Heart left ventricle (tissue), 13 donors: ENCODE measurements at regions not wholly inside any gene's neighbourhood (a gene's known extent, or its start where the extent isn't known, plus 50 kb on each side); places are given as distances from the start of the nearest gene placed in this dataset.
"Not testable (repeated sequence)": the region's sequence is repeated elsewhere in the genome, so short reads cannot be mapped to it uniquely, and the experiment has no call there.

Experiments used
- CTCF ChIP-seq, 12 donors: fragments of 200-600 bp; sonication (generic) in 4 of 12; IDR thresholded peaks; one replicate each; pipeline versions ENCODE4 v1.5.0 to v1.8.0; 2018 to 2022; ENCODE audit warnings: antibody characterized with exemption in 12 of 12, mild to moderate bottlenecking in 5 of 12
- POLR2A ChIP-seq, 2 donors: fragments of 450-650 bp; IDR thresholded peaks; one replicate each; pipeline ENCODE4 v1.6.1; 2017; ENCODE audit warnings: antibody characterized with exemption in 2 of 2, mild to moderate bottlenecking in 2 of 2, moderate library complexity in 2 of 2
- donor health status: ischemic (EF 13 %, LVEDD 7.1; RV severe dilation, severe dysfunction).
- donor health status: DM: no; HTN: yes; CAD: no.
- donor health status: DM: no; HTN: no; CAD: no.
- donor health status: ischemic (EF 25% LVEDD 6.9; RV normal size, moderate dysfunction).
- donor health status: ischemic (EF 25% LVEDD 5.7; RV mildly dilated, moderate dysfunction).
- donor health status: ischemic (EF 35%, LVEDD 5.7; RV mildly dilated, moderate dysfunction).
- donor health status: nonischemic (EF 11% LVEDD 7.7; RV severe dilation, severe dysfunction).
- donor health status: DM: yes; HTN: yes; CAD: no.
- donor health status: PGD.
- donor health status: ischemic (EF 29% LVEDD 5.4; RV normal size, mild dysfunction).
- donor health status: nonischemic (EF 23%, LVEDD 6.1; RV moderate dilation, normal function).

GRCh38 chr11:37430966-37431632 is 833.1 kb upstream of the RAG2 start:
- TF ChIP-seq CTCF, POLR2A (IDR thresholded peaks at IDR 0.05): not testable (repeated sequence)
